NT2/D1 (cell line): ENCODE measurements at regions not wholly inside any gene's neighbourhood (a gene's known extent, or its start where the extent isn't known, plus 50 kb on each side); places are given as distances from the start of the nearest gene placed in this dataset.

Experiments
- YY1 ChIP-seq: IDR thresholded peaks from 2 replicates; pipeline ENCODE4 v1.6.1; 2011; ENCODE audit not compliant: insufficient read length, insufficient read depth
- ZNF274 ChIP-seq: IDR thresholded peaks from 2 replicates; pipeline ENCODE4 v1.6.1; 2011; ENCODE audit warnings: mild to moderate bottlenecking, low read depth, low read length

DNA sequence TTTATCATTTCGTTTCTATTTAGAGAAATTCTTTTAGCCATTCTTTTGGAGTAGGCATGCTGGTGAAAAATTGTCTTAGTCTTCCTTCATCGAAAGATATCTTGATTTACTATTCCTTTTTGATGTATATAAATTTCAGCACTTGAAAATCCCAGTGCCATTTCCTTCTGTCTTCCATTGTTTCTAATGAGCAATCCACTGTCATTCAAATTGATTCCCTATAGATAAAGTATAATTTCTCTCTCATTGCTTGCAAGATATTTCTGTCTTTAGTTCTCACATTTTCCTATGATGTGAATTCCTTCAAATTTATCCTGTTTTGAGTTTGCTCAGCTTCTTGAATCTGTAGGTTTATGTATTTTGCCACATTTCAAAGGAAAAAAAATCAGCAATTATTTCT is 251.1 kb upstream of the CHD6 start:
- TF ChIP-seq YY1 (no peak), ZNF274 (no peak)
